ENCODE measurements at regions not wholly inside any gene's neighbourhood (a gene's known extent, or its start where the extent isn't known, plus 50 kb on each side); places are given as distances from the start of the nearest gene placed in this dataset.

GRCh38 chr3:176376531-176376930, 820.8 kb downstream of the TBL1XR1 start (continued):
- no peak for TF ChIP-seq SNIP1 (IDR thresholded peaks at IDR 0.05; ENCODE audit: low read depth)
- TF ChIP-seq, protein P1, sequence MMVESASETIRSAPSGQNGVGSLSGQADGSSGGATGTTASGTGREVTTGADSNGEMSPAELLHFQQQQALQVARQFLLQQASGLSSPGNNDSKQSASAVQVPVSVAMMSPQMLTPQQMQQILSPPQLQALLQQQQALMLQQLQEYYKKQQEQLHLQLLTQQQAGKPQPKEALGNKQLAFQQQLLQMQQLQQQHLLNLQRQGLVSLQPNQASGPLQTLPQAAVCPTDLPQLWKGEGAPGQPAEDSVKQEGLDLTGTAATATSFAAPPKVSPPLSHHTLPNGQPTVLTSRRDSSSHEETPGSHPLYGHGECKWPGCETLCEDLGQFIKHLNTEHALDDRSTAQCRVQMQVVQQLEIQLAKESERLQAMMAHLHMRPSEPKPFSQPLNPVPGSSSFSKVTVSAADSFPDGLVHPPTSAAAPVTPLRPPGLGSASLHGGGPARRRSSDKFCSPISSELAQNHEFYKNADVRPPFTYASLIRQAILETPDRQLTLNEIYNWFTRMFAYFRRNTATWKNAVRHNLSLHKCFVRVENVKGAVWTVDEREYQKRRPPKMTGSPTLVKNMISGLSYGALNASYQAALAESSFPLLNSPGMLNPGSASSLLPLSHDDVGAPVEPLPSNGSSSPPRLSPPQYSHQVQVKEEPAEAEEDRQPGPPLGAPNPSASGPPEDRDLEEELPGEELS (CRISPR knock-in tag; IDR thresholded peaks at IDR 0.05; ENCODE audit: borderline replicate concordance), result no peak
- no peak for TF ChIP-seq SMARCA4 (IDR thresholded peaks at IDR 0.05)
- no peak for TF ChIP-seq ZNF146 (CRISPR knock-in tag; IDR thresholded peaks at IDR 0.05; ENCODE audit: unreplicated experiment)
- TF ChIP-seq, protein P2, sequence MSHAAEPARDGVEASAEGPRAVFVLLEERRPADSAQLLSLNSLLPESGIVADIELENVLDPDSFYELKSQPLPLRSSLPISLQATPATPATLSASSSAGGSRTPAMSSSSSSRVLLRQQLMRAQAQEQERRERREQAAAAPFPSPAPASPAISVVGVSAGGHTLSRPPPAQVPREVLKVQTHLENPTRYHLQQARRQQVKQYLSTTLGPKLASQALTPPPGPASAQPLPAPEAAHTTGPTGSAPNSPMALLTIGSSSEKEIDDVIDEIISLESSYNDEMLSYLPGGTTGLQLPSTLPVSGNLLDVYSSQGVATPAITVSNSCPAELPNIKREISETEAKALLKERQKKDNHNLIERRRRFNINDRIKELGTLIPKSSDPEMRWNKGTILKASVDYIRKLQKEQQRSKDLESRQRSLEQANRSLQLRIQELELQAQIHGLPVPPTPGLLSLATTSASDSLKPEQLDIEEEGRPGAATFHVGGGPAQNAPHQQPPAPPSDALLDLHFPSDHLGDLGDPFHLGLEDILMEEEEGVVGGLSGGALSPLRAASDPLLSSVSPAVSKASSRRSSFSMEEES (CRISPR knock-in tag; IDR thresholded peaks at IDR 0.05), result no peak

- Histone ChIP-seq H3K9ac (ENCODE audit: insufficient read depth in 1 of 2, low read depth in 2 of 2, low read length in 2 of 2) (no peak overlapping the region), H3K4me2 (ENCODE audit: insufficient read depth, low read length) (no peak overlapping the region)
- TF ChIP-seq NFYB (IDR thresholded peaks at IDR 0.05; ENCODE audit: extremely low read depth, insufficient read length) (no peak), DIDO1 (tag; IDR thresholded peaks at IDR 0.05; ENCODE audit: low read depth) (no peak), CHD4 (IDR thresholded peaks at IDR 0.05; ENCODE audit: insufficient read depth, insufficient replicate concordance, low read depth, low read length, poor library complexity, severe bottlenecking) (no peak), SMARCA4 (IDR thresholded peaks at IDR 0.05) (no peak), HLTF (IDR thresholded peaks at IDR 0.05) (no peak), SETDB1 (IDR thresholded peaks at IDR 0.05; ENCODE audit: low read length) (no peak), HNRNPH1 (optimal IDR thresholded peaks at IDR 0.05; ENCODE audit: low read depth, low read length) (no peak), ZNF444 (CRISPR knock-in tag; IDR thresholded peaks at IDR 0.05) (no peak), CREM (IDR thresholded peaks at IDR 0.05; ENCODE audit: low read depth) (no peak)
- TF ChIP-seq, protein P3, sequence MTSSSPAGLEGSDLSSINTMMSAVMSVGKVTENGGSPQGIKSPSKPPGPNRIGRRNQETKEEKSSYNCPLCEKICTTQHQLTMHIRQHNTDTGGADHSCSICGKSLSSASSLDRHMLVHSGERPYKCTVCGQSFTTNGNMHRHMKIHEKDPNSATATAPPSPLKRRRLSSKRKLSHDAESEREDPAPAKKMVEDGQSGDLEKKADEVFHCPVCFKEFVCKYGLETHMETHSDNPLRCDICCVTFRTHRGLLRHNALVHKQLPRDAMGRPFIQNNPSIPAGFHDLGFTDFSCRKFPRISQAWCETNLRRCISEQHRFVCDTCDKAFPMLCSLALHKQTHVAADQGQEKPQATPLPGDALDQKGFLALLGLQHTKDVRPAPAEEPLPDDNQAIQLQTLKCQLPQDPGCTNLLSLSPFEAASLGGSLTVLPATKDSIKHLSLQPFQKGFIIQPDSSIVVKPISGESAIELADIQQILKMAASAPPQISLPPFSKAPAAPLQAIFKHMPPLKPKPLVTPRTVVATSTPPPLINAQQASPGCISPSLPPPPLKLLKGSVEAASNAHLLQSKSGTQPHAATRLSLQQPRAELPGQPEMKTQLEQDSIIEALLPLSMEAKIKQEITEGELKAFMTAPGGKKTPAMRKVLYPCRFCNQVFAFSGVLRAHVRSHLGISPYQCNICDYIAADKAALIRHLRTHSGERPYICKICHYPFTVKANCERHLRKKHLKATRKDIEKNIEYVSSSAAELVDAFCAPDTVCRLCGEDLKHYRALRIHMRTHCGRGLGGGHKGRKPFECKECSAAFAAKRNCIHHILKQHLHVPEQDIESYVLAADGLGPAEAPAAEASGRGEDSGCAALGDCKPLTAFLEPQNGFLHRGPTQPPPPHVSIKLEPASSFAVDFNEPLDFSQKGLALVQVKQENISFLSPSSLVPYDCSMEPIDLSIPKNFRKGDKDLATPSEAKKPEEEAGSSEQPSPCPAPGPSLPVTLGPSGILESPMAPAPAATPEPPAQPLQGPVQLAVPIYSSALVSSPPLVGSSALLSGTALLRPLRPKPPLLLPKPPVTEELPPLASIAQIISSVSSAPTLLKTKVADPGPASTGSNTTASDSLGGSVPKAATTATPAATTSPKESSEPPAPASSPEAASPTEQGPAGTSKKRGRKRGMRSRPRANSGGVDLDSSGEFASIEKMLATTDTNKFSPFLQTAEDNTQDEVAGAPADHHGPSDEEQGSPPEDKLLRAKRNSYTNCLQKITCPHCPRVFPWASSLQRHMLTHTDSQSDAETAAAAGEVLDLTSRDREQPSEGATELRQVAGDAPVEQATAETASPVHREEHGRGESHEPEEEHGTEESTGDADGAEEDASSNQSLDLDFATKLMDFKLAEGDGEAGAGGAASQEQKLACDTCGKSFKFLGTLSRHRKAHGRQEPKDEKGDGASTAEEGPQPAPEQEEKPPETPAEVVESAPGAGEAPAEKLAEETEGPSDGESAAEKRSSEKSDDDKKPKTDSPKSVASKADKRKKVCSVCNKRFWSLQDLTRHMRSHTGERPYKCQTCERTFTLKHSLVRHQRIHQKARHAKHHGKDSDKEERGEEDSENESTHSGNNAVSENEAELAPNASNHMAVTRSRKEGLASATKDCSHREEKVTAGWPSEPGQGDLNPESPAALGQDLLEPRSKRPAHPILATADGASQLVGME (CRISPR knock-in tag; IDR thresholded peaks at IDR 0.05), result no peak
Measured at GRCh38 chr3:176375519-176375918, 821.8 kb downstream of the TBL1XR1 start.

More at GRCh38 chr3:176375519-176375918, 821.8 kb downstream of the TBL1XR1 start:
- H3K27me3 ChIP-seq (ENCODE audit: control insufficient read depth in 2 of 2, insufficient read depth in 2 of 2, low read length in 2 of 2), result no peaks in the 10 kb centered on the region
- WGBS (ENCODE audit: insufficient coverage, low coverage, missing lambda C conversion rate), result 8% methylated on average over 1 of the region's 1 CpG
- DNase-seq (ENCODE audit: extremely low read depth in 1 of 4, low spot score in 3 of 4) (no peak), FAIRE-seq (no peak), ATAC-seq (no peak)
- CTCF ChIA-PET (ENCODE audit: low intra/inter-chr PET ratio), result no interaction called here
- H3K9me3 ChIP-seq (replicated peaks; ENCODE audit: control insufficient read depth, insufficient read depth, low read depth, low read length), result no peaks in the 10 kb centered on the region
- H3K9me1 ChIP-seq (ENCODE audit: control insufficient read depth, insufficient read depth, low read length), result no peaks in the 10 kb centered on the region
- H3K36me3 ChIP-seq (ENCODE audit: control insufficient read depth, insufficient read depth, low read length), result no peaks in the 10 kb centered on the region
- H3K4me1 ChIP-seq (replicated peaks in 1 of 2; ENCODE audit: control insufficient read depth in 2 of 2, insufficient read depth in 2 of 2, low read length in 2 of 2), result no peaks in the 10 kb centered on the region
- no peak overlapping the region for H2AFZ ChIP-seq (ENCODE audit: low read depth, low read length)
- POLR2A ChIA-PET, result no interaction called here
- no peak overlapping the region for H3K27ac ChIP-seq (ENCODE audit: extremely low read depth, low read depth, low read length)
- no peaks in the 10 kb centered on the region for H3K79me2 ChIP-seq (ENCODE audit: control insufficient read depth, insufficient read depth, low read length)
- intact Hi-C loops (cut with micrococcal nuclease), result no loop called here
- H3K4me3 ChIP-seq, result no peak overlapping the region
- H4K20me1 ChIP-seq (replicated peaks; ENCODE audit: control insufficient read depth, insufficient read depth, low read length), result no peaks in the 10 kb centered on the region
- no TSS peak for BruUV-seq (replicated peaks)
- in situ Hi-C loops (cut with MboI), result no loop called here

Measured in K562 (cell line).